ENCODE measurements at regions not wholly inside any gene's neighbourhood (a gene's known extent, or its start where the extent isn't known, plus 50 kb on each side); places are given as distances from the start of the nearest gene placed in this dataset.

DNA sequence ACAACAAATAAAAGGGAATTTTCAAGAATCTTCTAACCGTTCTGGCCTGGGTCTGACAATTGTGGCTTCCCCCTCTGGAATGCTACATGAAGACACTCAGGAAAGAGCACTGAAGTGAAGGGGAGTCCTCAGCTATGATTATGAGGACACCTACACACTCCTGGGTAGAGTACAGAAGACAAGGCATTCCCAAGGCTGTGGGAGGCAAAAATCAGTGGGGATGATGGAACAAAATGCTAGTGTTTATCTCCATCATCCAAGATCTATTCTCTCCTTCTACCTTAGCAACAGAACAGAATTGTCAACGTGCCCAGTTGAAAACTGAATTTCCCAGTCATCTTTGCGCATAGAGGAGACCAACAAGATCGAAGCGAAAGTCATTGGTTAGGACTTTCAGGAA lies 130.1 kb upstream of the LARP1 start:
- TF ChIP-seq TEAD4 (IDR thresholded peaks at IDR 0.05) (no peak), MAX (IDR thresholded peaks at IDR 0.05) (no peak)
